HAP-1 (cell line): ENCODE measurements at regions not wholly inside any gene's neighbourhood (a gene's known extent, or its start where the extent isn't known, plus 50 kb on each side); places are given as distances from the start of the nearest gene placed in this dataset.

Experiments
- DNase-seq, 2 experiments: peaks; one replicate each; pipeline ENCODE4 v3.0.0-alpha.2; 2016 to 2020; ENCODE audit warnings: low spot score in 2 of 2
- H3K27me3 ChIP-seq: fragments of 250-450 bp; sonication (Bioruptor Pico); 2 replicates; pipeline ENCODE4 v1.5.1; 2020; ENCODE audit warnings: low read depth, mild to moderate bottlenecking, moderate library complexity
- H3K36me3 ChIP-seq: fragments of 250-450 bp; sonication (Bioruptor Pico); replicated peaks from 2 replicates; pipeline ENCODE4 v1.5.1; 2020; ENCODE audit warnings: mild to moderate bottlenecking
- H3K4me1 ChIP-seq: fragments of 250-450 bp; sonication (Bioruptor Pico); 2 replicates; pipeline ENCODE4 v1.5.1; 2020; ENCODE audit warnings: mild to moderate bottlenecking
- H3K4me3 ChIP-seq: fragments of 250-450 bp; sonication (Bioruptor Pico); 2 replicates; pipeline ENCODE4 v1.5.1; 2020; ENCODE audit warnings: mild to moderate bottlenecking, moderate library complexity
- H3K9me3 ChIP-seq: fragments of 250-450 bp; sonication (Bioruptor Pico); 2 replicates; pipeline ENCODE4 v1.5.1; 2020; ENCODE audit warnings: mild to moderate bottlenecking, moderate library complexity
- in situ Hi-C: fragments of 300-500 bp; cut with MboI; formaldehyde crosslinking; loops from 3 replicates; pipeline ENCODE4 v1.14.3; 2020; ENCODE audit warnings: low sequenced_read_pairs, inconsistent platforms, mixed read lengths

DNA sequence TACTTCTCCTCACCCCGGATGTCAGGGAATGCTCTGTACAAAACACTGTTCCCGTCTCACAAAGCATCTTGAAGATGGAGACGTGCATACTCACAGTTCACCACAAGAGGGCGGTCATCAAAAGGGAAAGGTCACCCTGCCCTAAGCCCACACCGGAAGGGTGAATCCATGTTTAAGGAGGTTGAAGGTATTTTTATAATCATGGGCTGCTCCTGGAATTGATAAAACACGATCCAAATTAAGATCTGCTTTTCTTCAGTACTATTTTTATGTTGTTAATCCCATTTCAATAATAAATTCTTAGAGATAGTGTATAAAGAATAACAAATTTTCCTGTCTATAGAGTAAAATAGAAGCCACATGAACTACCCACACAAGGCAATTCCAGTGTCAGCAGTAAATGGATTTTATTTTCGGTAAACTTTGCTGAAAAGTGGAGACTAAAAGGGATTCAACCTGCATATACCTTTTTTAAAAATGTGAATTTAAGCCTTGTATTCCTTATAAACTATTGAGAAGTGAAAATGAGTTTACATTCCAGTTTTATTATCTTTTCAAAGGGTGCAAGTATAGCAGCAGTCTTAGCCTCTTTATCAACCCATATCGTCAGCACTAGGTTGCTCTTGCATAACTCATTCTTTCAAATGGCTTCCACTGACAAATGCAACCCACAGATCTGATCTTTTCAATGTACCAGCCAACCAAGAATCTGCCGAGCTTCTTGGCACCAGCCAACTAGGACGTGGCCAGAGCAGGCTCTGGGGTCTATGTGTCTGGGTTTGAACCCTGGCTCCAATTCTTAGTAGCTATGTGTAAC, 79.7 kb upstream of the MBOAT1 start:
- Histone ChIP-seq H3K27me3 (no peaks in the 10 kb centered on the region), H3K4me3 (no peak overlapping the region), H3K9me3 (no peaks in the 10 kb centered on the region), H3K36me3 (no peaks in the 10 kb centered on the region), H3K4me1 (no peaks in the 10 kb centered on the region)
- in situ Hi-C loops = loop anchor here (5.0 kb wide), 1 partner anchor 230 kb away; no protein-coding TSS in a partner anchor
- DNase-seq = peak; percentile 75 to 90

GRCh38 chr6:20292905-20293304, 80.6 kb upstream of the MBOAT1 start:
- in situ Hi-C loops = loop anchor here (5.0 kb wide), 1 partner anchor 229 kb away; no protein-coding TSS in a partner anchor
- H3K9me3 ChIP-seq = no peaks in the 10 kb centered on the region
- H3K36me3 ChIP-seq = no peaks in the 10 kb centered on the region
- H3K27me3 ChIP-seq = no peaks in the 10 kb centered on the region
- DNase-seq = no peak
- H3K4me3 ChIP-seq = no peak overlapping the region
- no peaks in the 10 kb centered on the region for H3K4me1 ChIP-seq

GRCh38 chr6:20301256-20301655, 89.0 kb upstream of the MBOAT1 start:
- Histone ChIP-seq H3K4me3 (no peak overlapping the region), H3K9me3 (no peaks in the 10 kb centered on the region), H3K27me3 (no peaks in the 10 kb centered on the region; the same call in 1 of the 2 replicates), H3K36me3 (no peaks in the 10 kb centered on the region), H3K4me1 (no peaks in the 10 kb centered on the region)
- DNase-seq = no peak
- in situ Hi-C loops = no loop called here

DNA sequence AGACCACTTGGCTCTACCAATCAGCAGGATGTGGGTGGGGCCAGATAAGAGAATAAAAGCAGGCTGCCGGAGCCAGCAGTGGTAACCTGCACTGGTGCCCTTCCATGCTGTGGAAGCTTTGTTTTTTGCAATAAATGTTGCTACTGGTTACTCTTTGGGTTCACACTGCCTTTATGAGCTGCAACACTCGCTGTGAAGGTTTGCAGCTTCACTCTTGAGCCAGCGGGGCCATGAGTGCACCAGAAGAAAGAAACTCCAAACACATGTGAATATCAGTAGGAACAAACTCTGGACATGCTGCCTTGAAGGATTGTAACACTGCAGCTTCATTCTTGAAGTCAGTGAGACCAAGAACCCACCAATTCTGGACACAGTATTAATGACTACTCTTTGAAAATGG, 89.9 kb upstream of the MBOAT1 start:
- DNase-seq = no peak
- H3K4me3 ChIP-seq = no peak overlapping the region
- in situ Hi-C loops = no loop called here
- no peaks in the 10 kb centered on the region for H3K36me3 ChIP-seq
- no peaks in the 10 kb centered on the region; the same call in 1 of the 2 replicates for H3K27me3 ChIP-seq
- no peaks in the 10 kb centered on the region for H3K4me1 ChIP-seq
- no peaks in the 10 kb centered on the region for H3K9me3 ChIP-seq

DNA sequence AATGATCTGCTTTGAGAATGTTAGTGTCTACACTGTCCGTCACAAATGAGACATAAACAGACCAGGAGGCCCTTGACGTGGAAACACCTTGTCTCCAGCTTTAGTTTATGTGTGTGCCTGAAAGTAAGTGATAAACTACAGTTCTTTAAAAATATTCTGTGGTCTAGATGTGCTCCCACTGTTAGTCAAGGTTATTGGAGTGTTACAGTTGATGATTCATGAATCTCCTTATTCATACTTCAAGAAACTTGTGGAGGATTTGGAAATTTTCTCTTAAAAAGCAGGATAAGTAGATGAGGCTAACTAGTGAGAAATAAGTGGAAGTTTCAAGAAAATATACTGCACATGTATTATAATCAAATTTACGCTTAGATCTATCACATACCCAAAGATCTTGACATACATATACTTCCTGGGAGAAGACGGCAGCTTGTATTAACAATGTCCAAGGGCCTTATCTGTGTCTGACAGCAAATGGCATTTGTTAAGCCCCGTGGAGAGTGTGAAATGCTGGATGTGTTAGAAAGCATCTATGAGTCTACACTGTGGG, 90.5 kb upstream of the MBOAT1 start:
- no peak for DNase-seq
- Histone ChIP-seq H3K4me1 (no peaks in the 10 kb centered on the region), H3K36me3 (no peaks in the 10 kb centered on the region), H3K4me3 (no peak overlapping the region), H3K27me3 (no peaks in the 10 kb centered on the region; the same call in 1 of the 2 replicates), H3K9me3 (no peaks in the 10 kb centered on the region)
- in situ Hi-C loops = no loop called here

DNA sequence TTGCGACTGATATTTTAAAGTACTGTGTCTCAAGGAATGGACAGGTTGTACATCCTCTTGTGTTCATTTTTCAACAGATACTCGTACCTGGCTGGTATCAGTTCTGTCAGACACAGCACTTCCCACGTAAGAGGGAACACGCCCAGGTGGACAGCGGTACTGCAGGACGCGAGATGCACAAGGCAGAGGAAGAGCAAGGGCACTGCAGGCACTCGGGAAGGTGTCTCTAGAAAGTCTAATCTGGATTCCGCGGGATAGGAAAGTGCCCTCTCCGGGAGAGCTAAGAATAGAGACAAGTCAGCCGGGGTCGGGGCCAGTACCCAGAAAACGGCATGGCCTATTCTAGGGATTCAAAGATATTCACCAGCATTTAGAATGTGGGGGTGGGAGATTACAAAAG, 94.2 kb upstream of the MBOAT1 start:
- Histone ChIP-seq H3K4me1 (no peaks in the 10 kb centered on the region), H3K4me3 (no peak overlapping the region), H3K36me3 (no peaks in the 10 kb centered on the region), H3K27me3 (no peaks in the 10 kb centered on the region; the same call in 1 of the 2 replicates), H3K9me3 (no peaks in the 10 kb centered on the region)
- DNase-seq = no peak
- in situ Hi-C loops = no loop called here

DNA sequence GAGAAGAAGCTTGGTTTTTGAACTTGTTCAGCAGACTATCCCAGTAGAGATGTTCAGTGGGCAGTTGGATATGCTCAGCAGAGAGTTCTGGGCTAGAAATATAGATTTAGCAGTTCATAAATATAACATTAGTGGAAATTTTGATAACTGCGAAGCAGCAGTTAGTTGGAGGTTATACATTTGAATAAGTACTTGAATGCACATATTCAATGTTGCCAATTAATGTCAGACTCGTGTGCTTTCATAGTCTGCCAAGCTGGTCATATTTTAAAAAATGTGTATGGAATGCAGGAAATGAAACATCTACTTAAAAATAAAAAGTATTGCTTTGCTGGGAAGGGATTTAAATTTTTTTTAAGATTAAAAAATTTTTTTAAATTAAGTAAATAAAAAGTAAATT, 92.5 kb upstream of the E2F3 start:
- Histone ChIP-seq H3K4me3 (no peak overlapping the region), H3K9me3 (no peaks in the 10 kb centered on the region), H3K27me3 (no peaks in the 10 kb centered on the region; the same call in 1 of the 2 replicates), H3K4me1 (no peaks in the 10 kb centered on the region), H3K36me3 (no peaks in the 10 kb centered on the region)
- no peak for DNase-seq
- in situ Hi-C loops = no loop called here

DNA sequence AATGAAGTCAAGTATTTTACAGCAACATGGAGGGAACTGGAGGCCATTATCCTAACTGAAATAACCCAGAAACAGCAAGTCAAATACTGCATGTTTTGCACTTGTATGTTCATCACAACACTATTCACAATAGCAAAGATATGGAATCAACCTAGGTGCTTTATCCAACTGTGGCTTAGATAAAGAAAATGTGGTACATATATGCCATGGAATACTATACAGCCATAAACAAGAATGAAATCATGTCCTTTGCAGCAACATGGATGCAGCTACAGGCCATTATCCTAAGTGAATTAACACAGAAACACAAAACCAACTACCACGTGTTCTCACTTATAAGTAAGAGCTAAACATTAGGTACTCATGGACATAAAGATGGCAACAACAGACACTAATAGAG, 91.5 kb upstream of the E2F3 start:
- no peak for DNase-seq
- Histone ChIP-seq H3K9me3 (no peaks in the 10 kb centered on the region), H3K4me3 (no peak overlapping the region), H3K36me3 (no peaks in the 10 kb centered on the region), H3K4me1 (peaks cover 2% of the 10 kb centered on the region; the same call in 1 of the 2 replicates), H3K27me3 (no peaks in the 10 kb centered on the region; the same call in 1 of the 2 replicates)
- in situ Hi-C loops = no loop called here

DNA sequence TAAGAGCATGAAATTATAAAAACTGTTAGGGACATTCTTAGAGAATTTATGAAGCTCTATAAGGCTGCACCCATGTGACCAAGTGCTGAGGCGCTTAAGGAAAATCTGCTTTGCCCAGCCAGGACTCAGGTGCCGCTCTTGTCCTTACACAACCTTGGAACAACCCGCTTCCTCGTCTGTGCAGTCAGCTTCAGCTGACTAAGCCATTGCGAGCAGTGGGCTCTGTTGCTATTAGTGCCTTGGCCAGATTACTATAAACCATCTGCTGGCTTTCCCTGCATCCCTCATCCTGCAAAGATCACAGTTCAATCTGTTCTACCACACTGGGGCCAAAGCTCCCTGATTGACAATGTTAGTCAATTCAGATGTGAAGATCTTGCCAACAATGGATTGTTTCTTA, 89.1 kb upstream of the E2F3 start:
- Histone ChIP-seq H3K4me3 (no peak overlapping the region), H3K9me3 (no peaks in the 10 kb centered on the region), H3K4me1 (peaks cover 3% of the 10 kb centered on the region; the same call in 1 of the 2 replicates), H3K36me3 (no peaks in the 10 kb centered on the region), H3K27me3 (no peaks in the 10 kb centered on the region)
- DNase-seq = no peak
- in situ Hi-C loops = no loop called here

DNA sequence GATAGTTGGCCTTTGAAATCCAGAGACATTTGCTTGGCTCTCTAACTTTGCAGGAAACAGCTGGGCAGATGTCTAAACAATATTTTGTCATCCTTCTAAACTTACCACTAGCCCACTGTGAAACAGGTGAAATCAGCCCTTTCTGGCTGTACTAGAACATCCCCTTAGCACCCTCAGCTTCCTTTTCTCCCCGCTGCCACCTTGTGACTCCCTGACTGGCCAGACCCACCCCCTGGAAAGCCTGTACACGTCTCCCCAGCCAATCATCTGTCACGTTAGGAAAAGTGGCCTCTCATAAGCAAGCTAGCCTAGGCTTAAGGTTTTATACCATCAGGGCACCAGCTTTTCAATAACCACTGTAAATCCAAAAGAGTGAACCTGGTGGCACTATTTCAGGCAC, 88.6 kb upstream of the E2F3 start:
- in situ Hi-C loops = no loop called here
- H3K4me3 ChIP-seq = no peak overlapping the region
- DNase-seq = no peak
- no peaks in the 10 kb centered on the region for H3K9me3 ChIP-seq
- H3K36me3 ChIP-seq = no peaks in the 10 kb centered on the region
- H3K4me1 ChIP-seq = peaks cover 3% of the 10 kb centered on the region; the same call in 1 of the 2 replicates
- H3K27me3 ChIP-seq = no peaks in the 10 kb centered on the region

- in situ Hi-C loops = no loop called here
- H3K9me3 ChIP-seq = no peaks in the 10 kb centered on the region
- H3K4me3 ChIP-seq = no peak overlapping the region
- H3K4me1 ChIP-seq = peaks cover 3% of the 10 kb centered on the region; the same call in 1 of the 2 replicates
- H3K36me3 ChIP-seq = no peaks in the 10 kb centered on the region
- DNase-seq = no peak
- no peaks in the 10 kb centered on the region for H3K27me3 ChIP-seq
Measured at GRCh38 chr6:20313960-20314530, 87.6 kb upstream of the E2F3 start.

GRCh38 chr6:20314866-20315845, 86.5 kb upstream of the E2F3 start:
- H3K9me3 ChIP-seq = no peaks in the 10 kb centered on the region
- no peaks in the 10 kb centered on the region for H3K27me3 ChIP-seq
- in situ Hi-C loops = no loop called here
- no peak overlapping the region for H3K4me3 ChIP-seq
- no peaks in the 10 kb centered on the region for H3K36me3 ChIP-seq
- peak in 1 of 2 experiments; percentile 43 for DNase-seq
- peaks cover 3% of the 10 kb centered on the region; the same call in 1 of the 2 replicates for H3K4me1 ChIP-seq

- Histone ChIP-seq H3K27me3 (no peaks in the 10 kb centered on the region), H3K36me3 (no peaks in the 10 kb centered on the region), H3K4me1 (peaks cover 3% of the 10 kb centered on the region; the same call in 1 of the 2 replicates), H3K4me3 (no peak overlapping the region), H3K9me3 (no peaks in the 10 kb centered on the region)
- no peak for DNase-seq
- in situ Hi-C loops = no loop called here
Measured at GRCh38 chr6:20317430-20317829, 84.2 kb upstream of the E2F3 start.
